ENCODE measurements at regions not wholly inside any gene's neighbourhood (a gene's known extent, or its start where the extent isn't known, plus 50 kb on each side); places are given as distances from the start of the nearest gene placed in this dataset.

- TF ChIP-seq, protein P1, sequence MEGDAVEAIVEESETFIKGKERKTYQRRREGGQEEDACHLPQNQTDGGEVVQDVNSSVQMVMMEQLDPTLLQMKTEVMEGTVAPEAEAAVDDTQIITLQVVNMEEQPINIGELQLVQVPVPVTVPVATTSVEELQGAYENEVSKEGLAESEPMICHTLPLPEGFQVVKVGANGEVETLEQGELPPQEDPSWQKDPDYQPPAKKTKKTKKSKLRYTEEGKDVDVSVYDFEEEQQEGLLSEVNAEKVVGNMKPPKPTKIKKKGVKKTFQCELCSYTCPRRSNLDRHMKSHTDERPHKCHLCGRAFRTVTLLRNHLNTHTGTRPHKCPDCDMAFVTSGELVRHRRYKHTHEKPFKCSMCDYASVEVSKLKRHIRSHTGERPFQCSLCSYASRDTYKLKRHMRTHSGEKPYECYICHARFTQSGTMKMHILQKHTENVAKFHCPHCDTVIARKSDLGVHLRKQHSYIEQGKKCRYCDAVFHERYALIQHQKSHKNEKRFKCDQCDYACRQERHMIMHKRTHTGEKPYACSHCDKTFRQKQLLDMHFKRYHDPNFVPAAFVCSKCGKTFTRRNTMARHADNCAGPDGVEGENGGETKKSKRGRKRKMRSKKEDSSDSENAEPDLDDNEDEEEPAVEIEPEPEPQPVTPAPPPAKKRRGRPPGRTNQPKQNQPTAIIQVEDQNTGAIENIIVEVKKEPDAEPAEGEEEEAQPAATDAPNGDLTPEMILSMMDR (IDR thresholded peaks at IDR 0.05) = no peak
- no peak for TF ChIP-seq POLR2A (IDR thresholded peaks at IDR 0.05)
Observed at GRCh38 chr9:13832446-13832845, 481.5 kb downstream of the NFIB start.

All from Peyer's patch (tissue), 4 donors.